Activated CD4-positive, alpha-beta memory T cell treated with anti-CD3 and anti-CD28 coated beads for 36 hours (primary cell): ENCODE measurements at regions not wholly inside any gene's neighbourhood (a gene's known extent, or its start where the extent isn't known, plus 50 kb on each side); places are given as distances from the start of the nearest gene placed in this dataset.
"Not testable (repeated sequence)": the region's sequence is repeated elsewhere in the genome, so short reads cannot be mapped to it uniquely, and the experiment has no call there.

Experiments
- CTCF ChIA-PET: fragments of 350-600 bp; sonication (Branson Sonifier 250); formaldehyde crosslinking; loops from one replicate; lab custom pipeline; 2021; ENCODE audit warnings: antibody characterized with exemption, inconsistent platforms; lab: Charles Lee
- POLR2A ChIA-PET: fragments of 350-600 bp; sonication (Branson Sonifier 250); formaldehyde crosslinking; loops from one replicate; lab custom pipeline; 2021; ENCODE audit warnings: antibody characterized with exemption; lab: Charles Lee
- DNase-seq: peaks from one replicate; pipeline ENCODE4 v3.0.0-alpha.2; 2020
- H3K27ac Mint-ChIP-seq: one replicate; pipeline ENCODE4 v1.8.0; 2021; ENCODE audit warnings: mixed read lengths
- H3K27me3 Mint-ChIP-seq: one replicate; pipeline ENCODE4 v1.8.0; 2021; ENCODE audit warnings: mixed read lengths
- H3K36me3 Mint-ChIP-seq: one replicate; pipeline ENCODE4 v1.8.0; 2021; ENCODE audit warnings: mixed read lengths
- H3K4me1 Mint-ChIP-seq: one replicate; pipeline ENCODE4 v1.8.0; 2021; ENCODE audit warnings: low read depth, mixed read lengths
- H3K4me3 Mint-ChIP-seq: one replicate; pipeline ENCODE4 v1.8.0; 2021; ENCODE audit warnings: mild to moderate bottlenecking, mixed read lengths
- H3K9me3 Mint-ChIP-seq: one replicate; pipeline ENCODE4 v1.8.0; 2021; ENCODE audit warnings: mixed read lengths
- intact Hi-C: fragments of 100-400 bp; cut with micrococcal nuclease; formaldehyde crosslinking; loops from one replicate; pipeline ENCODE4 v1.15.1; 2023

DNA sequence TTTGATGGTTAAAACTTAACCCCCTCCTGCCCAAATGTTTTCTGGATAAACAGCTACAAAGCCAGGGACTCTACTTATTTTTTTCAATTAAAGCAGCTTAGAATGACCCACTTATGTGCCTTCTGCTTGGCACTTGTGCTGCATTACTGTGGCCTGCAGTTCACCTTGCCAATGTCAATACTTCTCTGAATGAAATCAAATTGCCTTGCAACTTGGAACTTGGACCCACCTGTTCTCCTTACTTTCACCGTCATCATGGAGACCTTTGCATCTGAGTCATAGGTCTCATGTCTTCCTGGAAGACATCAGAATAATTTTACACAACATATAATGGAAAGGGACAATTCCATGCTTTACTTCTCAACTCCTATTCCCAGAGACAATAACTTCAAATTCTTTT lies 92.1 kb upstream of the FHL2 start:
- Mint-ChIP-seq H3K4me3 (no peak overlapping the region), H3K27me3 (peaks cover 17% of the 10 kb centered on the region), H3K9me3 (peaks cover 12% of the 10 kb centered on the region), H3K27ac (no peak overlapping the region), H3K4me1 (no peaks in the 10 kb centered on the region), H3K36me3 (peaks cover 3% of the 10 kb centered on the region)
- POLR2A ChIA-PET = no interaction called here
- CTCF ChIA-PET = interaction anchor here (0.6 to 1.0 kb wide), 3 partner anchors 18 to 122 kb away, joined by 3 read pairs; no protein-coding TSS in a partner anchor
- DNase-seq = no peak
- intact Hi-C loops = no loop called here

DNA sequence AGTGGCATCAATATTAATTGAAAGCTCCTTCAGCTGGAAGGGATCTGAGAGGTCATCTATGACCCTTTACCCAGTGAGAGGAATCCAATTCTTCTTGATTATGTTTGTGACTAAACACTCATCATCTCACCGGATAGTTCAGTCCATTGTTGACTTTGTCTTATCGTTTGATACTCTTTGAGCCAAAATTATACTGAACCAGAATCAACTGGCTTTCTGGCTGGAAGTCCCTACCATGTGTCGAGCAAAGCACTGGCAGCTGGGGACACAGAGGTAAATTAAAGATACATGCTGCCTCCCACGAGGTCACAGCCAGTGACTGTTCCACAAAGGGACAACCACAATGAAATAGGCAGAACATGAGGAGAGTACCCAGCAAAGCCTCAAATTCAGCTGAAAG lies 91.4 kb upstream of the FHL2 start:
- H3K27ac Mint-ChIP-seq = no peak overlapping the region
- no peak for DNase-seq
- H3K4me3 Mint-ChIP-seq = no peak overlapping the region
- H3K4me1 Mint-ChIP-seq = no peaks in the 10 kb centered on the region
- peaks cover 14% of the 10 kb centered on the region for H3K27me3 Mint-ChIP-seq
- peaks cover 3% of the 10 kb centered on the region for H3K36me3 Mint-ChIP-seq
- peaks cover 12% of the 10 kb centered on the region for H3K9me3 Mint-ChIP-seq
- intact Hi-C loops = no loop called here
- POLR2A ChIA-PET = no interaction called here
- CTCF ChIA-PET = interaction anchor here (0.6 to 1.0 kb wide), 2 partner anchors 55 to 121 kb away, joined by 3 read pairs; no protein-coding TSS in a partner anchor

DNA sequence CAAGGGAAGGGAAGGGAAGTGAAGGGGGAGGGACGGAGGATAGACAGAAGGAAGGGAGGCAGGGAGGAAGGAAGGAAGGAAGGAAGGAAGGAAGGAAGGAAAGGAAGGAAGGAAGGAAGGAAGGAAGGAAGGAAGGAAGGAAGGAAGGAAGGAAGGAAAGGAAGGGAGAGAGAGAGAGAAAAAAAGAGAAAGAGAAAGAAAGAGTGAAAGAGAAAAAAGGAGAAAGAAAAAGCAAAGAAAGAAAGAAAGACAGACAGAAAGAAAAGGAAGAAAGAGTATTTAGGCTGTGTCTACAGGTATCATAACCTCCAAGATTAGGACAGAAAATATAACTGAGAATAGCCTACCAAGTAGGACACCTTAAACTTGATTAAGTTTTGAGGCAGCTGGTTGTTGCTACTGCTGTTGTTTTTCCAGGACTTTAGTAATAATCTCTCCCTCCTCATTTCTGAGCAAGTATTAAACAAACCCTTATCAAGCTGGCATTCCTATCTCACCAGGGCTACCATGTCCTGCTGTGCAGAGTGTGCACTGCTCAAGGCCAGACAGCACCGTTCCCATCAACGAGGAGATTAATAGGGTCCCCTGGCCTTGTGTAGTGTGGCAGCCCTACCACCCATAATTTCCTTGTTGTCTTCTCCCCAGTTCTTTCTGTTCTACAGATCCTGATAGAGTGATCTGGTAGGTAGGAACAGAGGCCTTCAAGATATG lies 90.5 kb upstream of the FHL2 start:
- no peak overlapping the region for H3K4me3 Mint-ChIP-seq
- intact Hi-C loops = no loop called here
- peaks cover 3% of the 10 kb centered on the region for H3K36me3 Mint-ChIP-seq
- ChIA-PET POLR2A (no interaction called here), CTCF (no interaction called here)
- H3K4me1 Mint-ChIP-seq = no peaks in the 10 kb centered on the region
- no peak overlapping the region for H3K27ac Mint-ChIP-seq
- no peak for DNase-seq
- H3K27me3 Mint-ChIP-seq = peaks cover 10% of the 10 kb centered on the region
- H3K9me3 Mint-ChIP-seq = peaks cover 12% of the 10 kb centered on the region

DNA sequence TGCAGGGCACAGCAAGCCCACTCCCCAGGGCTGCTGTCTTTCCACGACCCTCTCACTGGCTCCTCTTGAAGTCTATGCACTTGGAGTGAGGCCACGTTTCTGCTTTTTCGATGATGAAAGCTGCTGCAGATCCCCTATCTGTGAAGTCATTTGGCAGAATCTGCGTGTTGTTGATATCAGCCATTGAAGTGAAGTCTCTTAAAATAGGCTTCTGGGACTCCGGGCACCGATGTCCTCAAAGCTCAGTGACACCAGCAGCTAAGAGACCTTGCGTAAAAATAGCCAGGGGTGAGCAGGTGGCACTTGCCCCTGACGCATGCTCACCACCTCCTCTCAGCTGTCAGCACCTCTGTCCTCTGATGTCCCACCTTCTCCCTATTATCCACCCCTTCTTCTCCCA lies 89.4 kb upstream of the FHL2 start:
- intact Hi-C loops = no loop called here
- no peak for DNase-seq
- Mint-ChIP-seq H3K9me3 (peaks cover 12% of the 10 kb centered on the region), H3K27me3 (peaks cover 8% of the 10 kb centered on the region), H3K4me1 (no peaks in the 10 kb centered on the region), H3K4me3 (no peak overlapping the region), H3K36me3 (peaks cover 3% of the 10 kb centered on the region), H3K27ac (no peak overlapping the region)
- POLR2A ChIA-PET = no interaction called here
- CTCF ChIA-PET = no interaction called here

DNA sequence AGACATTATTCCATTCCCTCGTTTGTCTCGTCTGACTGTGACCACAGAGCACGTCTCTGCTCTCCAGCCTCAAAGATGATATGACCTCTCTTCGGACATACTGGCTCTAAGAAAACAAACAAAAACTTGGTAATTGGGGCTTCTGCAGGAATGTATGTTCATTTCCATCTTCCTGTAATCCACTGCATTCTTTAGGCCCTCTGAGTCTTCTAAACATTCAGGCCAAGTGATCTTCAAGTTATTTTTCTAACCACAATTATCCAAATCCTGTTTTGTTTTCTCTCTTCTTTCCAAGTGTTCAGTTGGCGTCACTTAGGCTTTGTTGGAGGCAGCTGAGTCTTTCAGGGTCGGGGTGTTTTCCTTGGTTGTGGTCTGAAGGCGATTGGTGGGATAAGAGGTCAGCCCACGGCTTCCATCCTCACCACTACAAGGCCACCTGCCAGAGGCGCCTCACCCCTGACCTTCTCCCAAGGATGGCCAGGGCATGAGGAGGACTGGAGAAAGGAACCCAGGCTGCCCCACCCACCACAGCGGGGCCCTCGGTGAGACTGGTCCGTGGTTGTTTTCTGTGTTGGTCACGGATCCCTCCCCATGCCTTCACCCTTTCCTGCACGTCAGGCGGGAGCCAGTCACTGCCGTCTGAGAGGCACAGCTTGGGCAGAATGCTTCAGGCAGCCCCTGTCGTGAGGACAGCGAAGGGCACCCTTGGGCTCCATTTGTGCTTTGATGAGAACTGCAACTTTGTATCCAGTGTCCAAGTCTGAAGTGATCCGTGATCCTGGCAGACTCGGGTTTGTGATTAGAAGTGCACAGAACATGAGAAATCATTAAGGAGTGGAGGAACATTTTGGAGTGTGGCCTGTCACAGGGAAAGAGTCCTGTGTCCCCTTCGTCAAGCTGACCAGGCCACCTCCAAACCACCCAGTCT lies 88.6 kb upstream of the FHL2 start:
- Mint-ChIP-seq H3K9me3 (peaks cover 4% of the 10 kb centered on the region), H3K27me3 (peaks cover 3% of the 10 kb centered on the region), H3K36me3 (no peaks in the 10 kb centered on the region), H3K4me1 (no peaks in the 10 kb centered on the region), H3K27ac (no peak overlapping the region), H3K4me3 (no peak overlapping the region)
- DNase-seq = no peak
- ChIA-PET POLR2A (no interaction called here), CTCF (no interaction called here)
- intact Hi-C loops = no loop called here

DNA sequence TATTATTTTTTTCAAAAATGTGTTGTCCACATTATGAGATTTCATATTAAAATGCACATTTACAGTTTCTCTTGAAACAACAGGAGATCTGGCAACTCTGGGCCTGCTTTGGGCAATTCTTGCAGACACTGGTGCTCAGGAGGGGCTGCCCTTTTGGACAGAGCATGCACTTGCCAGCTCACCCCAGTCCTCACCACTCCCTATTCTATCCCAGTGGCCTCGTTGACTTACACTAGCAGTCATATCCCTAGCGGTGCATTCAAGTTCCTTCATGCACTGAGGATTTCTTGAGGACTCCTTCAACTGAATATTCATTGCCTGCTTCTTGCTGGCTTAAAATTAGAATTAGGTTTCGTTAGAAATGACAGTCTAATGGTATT lies 87.9 kb upstream of the FHL2 start:
- DNase-seq = no peak
- POLR2A ChIA-PET = no interaction called here
- CTCF ChIA-PET = no interaction called here
- intact Hi-C loops = no loop called here
- H3K27me3 Mint-ChIP-seq = peaks cover 2% of the 10 kb centered on the region
- no peaks in the 10 kb centered on the region for H3K9me3 Mint-ChIP-seq
- H3K4me3 Mint-ChIP-seq = no peak overlapping the region
- H3K4me1 Mint-ChIP-seq = no peaks in the 10 kb centered on the region
- H3K27ac Mint-ChIP-seq = no peak overlapping the region
- no peaks in the 10 kb centered on the region for H3K36me3 Mint-ChIP-seq

DNA sequence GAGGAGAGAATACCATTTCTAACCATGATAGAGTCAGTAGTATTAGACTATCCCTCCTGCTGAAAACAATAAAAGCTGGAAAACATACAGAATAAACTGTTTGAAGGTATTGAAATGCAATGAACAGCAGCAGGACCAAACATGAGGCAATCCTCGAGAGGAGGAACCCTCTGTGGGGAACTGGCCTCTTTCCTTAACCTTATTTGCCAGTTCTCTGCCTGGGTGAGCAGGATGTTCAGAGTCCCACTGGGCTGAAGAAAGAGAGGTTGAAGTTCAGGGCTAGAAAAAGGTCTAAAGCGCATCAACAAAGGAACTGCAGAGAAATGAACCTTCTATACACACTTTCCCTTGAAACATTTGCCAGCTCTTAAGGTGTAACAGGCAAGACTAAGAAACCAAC lies 79.8 kb upstream of the FHL2 start:
- ChIA-PET CTCF (no interaction called here), POLR2A (no interaction called here)
- Mint-ChIP-seq H3K36me3 (no peaks in the 10 kb centered on the region), H3K9me3 (no peaks in the 10 kb centered on the region), H3K27ac (no peak overlapping the region), H3K4me1 (no peaks in the 10 kb centered on the region), H3K27me3 (peaks cover 9% of the 10 kb centered on the region), H3K4me3 (no peak overlapping the region)
- no peak for DNase-seq
- intact Hi-C loops = no loop called here

DNA sequence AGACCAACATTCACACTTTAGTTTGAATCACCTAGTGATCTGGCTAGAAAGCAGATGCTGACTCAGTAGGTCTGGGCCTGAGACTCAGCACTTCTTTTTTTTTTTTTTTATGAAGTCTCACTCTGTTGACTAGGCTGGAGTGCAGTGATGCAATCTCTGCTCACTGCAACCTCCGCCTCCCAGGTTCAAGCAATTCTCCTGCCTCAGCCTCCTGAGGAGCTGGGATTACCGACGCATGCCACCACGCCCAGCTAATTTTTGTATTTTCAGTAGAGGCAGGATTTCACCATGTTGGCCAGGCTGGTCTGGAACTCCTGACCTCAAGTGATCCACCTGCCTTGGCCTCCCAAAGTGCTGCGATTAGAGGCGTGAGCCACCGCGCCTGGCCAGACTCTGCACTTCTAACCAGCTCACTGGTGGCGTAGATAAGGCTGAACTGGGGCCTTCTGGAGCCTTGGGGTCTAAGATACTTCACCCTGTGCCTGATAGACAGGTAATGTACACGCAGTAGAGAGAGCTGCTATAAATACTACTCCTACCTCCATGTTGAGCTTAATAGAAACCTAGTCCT lies 78.3 kb upstream of the FHL2 start:
- H3K27ac Mint-ChIP-seq, H3K36me3 Mint-ChIP-seq, POLR2A ChIA-PET, H3K4me3 Mint-ChIP-seq, CTCF ChIA-PET, intact Hi-C loops, H3K9me3 Mint-ChIP-seq, DNase-seq, H3K4me1 Mint-ChIP-seq, H3K27me3 Mint-ChIP-seq: not testable (repeated sequence)

DNA sequence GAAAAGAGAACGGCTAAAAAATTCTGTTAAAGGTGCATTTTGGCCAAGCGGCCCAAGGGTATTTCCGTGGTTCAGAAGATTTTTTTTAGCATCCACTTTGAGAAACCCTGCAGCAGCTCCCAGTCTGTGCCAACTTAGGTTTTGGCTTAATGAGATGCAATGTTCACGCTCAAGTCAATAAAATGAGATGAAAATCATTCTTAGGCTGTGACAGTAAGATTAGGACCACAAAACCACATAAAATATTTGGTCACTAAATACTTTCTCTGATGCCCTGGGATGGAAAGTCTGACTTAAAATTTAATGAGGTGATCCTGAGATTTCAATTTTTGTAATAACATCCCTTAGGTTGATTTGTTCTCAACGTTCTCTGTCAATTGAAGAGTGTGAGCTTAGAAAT lies 74.2 kb upstream of the FHL2 start:
- Mint-ChIP-seq H3K36me3 (no peaks in the 10 kb centered on the region), H3K4me1 (peaks cover 6% of the 10 kb centered on the region), H3K27me3 (peaks cover 3% of the 10 kb centered on the region), H3K27ac (no peak overlapping the region), H3K9me3 (no peaks in the 10 kb centered on the region), H3K4me3 (no peak overlapping the region)
- intact Hi-C loops = no loop called here
- ChIA-PET POLR2A (no interaction called here), CTCF (no interaction called here)
- DNase-seq = no peak

DNA sequence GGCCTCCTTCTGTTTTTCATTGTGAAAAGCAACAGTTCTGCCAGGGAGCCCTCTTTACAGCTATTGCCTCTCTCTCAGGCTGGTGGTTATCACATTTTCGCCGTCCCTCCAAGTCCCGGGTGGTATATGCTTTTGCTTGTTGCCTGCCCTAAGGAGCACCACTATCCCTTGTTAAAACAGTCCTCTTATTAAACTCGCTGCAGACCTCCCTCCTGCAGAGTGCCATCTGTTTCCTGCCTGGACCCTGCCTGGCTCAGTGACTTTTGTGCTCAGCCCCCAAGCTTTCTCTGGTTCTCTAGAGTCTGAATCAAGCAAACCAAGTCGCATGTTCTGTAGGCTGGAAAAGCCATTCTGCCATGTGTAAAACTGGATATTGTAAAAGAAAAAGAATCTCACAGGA lies 72.1 kb upstream of the FHL2 start:
- H3K4me3 Mint-ChIP-seq = no peak overlapping the region
- DNase-seq = no peak
- ChIA-PET POLR2A (no interaction called here), CTCF (no interaction called here)
- intact Hi-C loops = no loop called here
- H3K36me3 Mint-ChIP-seq = no peaks in the 10 kb centered on the region
- peaks cover 11% of the 10 kb centered on the region for H3K4me1 Mint-ChIP-seq
- H3K27me3 Mint-ChIP-seq = peaks cover 4% of the 10 kb centered on the region
- no peak overlapping the region for H3K27ac Mint-ChIP-seq
- H3K9me3 Mint-ChIP-seq = no peaks in the 10 kb centered on the region

DNA sequence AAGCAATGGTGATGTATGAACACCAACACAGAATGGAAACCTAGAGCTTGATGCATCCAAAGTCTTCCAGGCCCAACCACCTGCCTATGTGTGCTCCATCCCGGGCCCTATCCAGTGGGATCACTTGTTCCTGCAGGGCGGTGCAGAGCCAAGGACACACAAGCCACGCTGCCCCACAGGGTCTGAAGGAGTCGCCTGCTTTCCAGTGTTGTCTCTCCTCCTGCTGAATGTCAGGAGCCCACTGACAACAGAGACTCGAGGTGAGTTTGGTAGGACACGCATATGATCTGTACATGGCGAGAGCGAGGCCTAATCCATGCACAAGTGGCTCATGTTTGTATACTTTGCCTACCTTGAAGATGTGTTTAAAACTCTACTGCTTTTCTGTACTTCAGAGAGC lies 70.9 kb upstream of the FHL2 start:
- CTCF ChIA-PET = no interaction called here
- Mint-ChIP-seq H3K36me3 (no peaks in the 10 kb centered on the region), H3K9me3 (no peaks in the 10 kb centered on the region), H3K4me3 (no peak overlapping the region), H3K27ac (no peak overlapping the region), H3K4me1 (peaks cover 11% of the 10 kb centered on the region), H3K27me3 (peaks cover 7% of the 10 kb centered on the region)
- POLR2A ChIA-PET = no interaction called here
- intact Hi-C loops = no loop called here
- DNase-seq = no peak

DNA sequence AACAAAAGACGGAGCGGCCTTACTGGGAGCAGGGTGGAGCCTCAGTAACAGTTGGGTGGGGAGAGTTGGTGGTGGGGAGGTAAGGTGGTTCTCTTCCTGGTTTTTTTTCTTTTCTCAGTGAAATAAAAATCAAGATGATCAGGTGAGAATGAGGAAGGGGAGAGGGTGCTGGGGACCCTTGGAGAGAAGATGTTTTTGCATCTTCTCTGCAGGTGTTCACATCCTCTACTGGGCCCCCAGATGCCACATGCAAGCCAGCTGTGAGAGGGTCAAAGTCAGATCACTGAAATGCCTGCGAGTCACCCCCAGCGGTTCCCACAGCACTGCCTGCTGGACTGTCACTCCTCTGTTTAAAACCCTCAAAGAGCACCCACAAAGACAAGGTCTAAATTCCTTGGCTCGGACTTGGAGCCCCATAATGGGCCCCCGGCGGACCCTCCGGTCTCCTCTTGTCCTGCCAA lies 69.8 kb upstream of the FHL2 start:
- CTCF ChIA-PET = no interaction called here
- Mint-ChIP-seq H3K4me1 (peaks cover 11% of the 10 kb centered on the region), H3K4me3 (peak overlapping the region; percentile 1), H3K27me3 (peaks cover 7% of the 10 kb centered on the region), H3K36me3 (no peaks in the 10 kb centered on the region), H3K9me3 (no peaks in the 10 kb centered on the region), H3K27ac (no peak overlapping the region)
- POLR2A ChIA-PET = no interaction called here
- intact Hi-C loops = no loop called here
- DNase-seq = no peak
